Pulmonary artery endothelial cell (primary cell): ENCODE measurements at regions not wholly inside any gene's neighbourhood (a gene's known extent, or its start where the extent isn't known, plus 50 kb on each side); places are given as distances from the start of the nearest gene placed in this dataset.
"Not testable (repeated sequence)": the region's sequence is repeated elsewhere in the genome, so short reads cannot be mapped to it uniquely, and the experiment has no call there.

Experiments
- DNase-seq: peaks from one replicate; pipeline ENCODE4 v3.0.0-alpha.2; 2011; ENCODE audit warnings: low read depth, low spot score

- DNase-seq = no peak
Observed at GRCh38 chr11:86749821-86750401, 50.4 kb upstream of the PRSS23 start.

DNA sequence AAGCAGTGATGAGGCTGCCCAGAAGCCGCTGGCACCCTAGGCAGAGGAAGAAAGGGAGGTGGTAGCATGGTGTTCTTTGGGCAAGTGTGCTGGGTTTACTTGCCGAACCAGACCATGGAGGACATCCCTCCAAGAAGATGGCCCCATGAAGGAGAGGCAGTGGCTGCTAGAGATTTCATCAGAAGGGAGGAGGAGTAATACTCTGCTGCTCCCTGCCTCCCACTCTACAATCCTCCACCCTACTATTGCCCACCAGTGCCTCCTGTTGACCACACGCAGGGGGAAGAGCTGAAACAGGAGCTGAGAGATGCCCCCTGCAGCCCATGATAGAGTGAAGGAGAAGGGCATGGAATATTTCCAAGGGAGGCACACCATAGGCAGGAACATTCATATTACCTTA, 51.0 kb upstream of the PRSS23 start:
- DNase-seq = no peak

DNA sequence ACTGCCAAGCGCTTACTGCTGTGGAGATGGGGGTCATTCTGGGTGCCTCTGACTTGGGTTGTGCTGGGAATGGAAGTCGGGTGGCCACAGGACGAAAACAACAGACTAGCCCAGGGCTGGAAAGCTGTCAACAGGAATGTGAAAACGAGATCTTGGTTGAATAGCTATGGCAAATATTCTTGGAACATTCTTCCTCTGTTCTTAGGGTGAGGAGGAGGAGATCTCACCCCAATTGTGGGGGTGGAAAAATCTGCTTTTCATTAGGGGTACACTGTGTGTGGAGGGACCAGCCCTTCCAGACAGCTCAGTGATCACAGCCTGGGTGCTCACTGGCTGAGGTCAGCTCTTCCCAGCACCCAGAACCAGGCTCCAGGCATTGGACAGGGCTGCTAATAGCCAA, 52.0 kb upstream of the PRSS23 start:
- no peak for DNase-seq

- no peak for DNase-seq
Observed at GRCh38 chr11:86747801-86748200, 52.5 kb upstream of the PRSS23 start.

DNA sequence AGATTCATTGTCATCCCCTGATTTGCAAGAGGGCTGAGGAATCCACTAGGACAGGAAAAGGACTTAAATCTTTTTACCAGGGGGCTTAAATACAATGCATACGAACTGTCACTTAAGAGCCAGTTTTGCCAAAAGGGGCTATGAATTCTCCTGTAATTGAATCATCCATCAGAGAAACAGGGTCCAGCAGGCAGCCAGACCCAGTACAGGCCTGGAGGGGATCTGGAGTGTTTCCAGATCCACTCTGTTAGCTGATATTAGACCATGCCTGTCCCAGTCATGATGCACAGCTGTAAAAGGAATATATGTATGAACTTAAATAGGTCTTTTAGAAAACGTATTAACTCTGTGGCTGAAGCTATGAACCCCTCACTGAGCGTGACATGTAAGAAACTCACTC, 53.8 kb upstream of the PRSS23 start:
- DNase-seq = no peak

DNA sequence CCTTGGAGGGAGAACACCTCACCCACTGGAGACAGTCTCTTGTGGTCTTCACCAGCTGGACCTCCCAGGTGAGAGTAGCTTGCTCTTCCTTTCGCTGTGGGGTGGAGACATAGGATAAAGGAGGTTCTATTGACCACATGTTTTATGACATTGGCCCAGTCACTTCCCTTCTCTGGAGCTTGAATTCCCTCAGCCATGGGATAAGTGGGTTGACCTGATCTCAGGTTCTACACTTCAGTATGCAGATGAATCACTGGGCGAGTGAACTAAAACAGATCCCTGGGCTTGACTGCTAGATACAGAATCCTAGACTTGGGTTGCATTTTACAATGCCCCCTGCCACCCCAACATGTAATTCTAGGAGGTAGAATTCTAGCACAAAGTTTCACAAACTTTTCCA, 54.8 kb upstream of the PRSS23 start:
- no peak for DNase-seq

GRCh38 chr11:86743223-86744118, 56.9 kb upstream of the PRSS23 start:
- peak; percentile 69 for DNase-seq

- no peak for DNase-seq
Observed at GRCh38 chr11:86741839-86742805, 58.2 kb upstream of the PRSS23 start.

DNA sequence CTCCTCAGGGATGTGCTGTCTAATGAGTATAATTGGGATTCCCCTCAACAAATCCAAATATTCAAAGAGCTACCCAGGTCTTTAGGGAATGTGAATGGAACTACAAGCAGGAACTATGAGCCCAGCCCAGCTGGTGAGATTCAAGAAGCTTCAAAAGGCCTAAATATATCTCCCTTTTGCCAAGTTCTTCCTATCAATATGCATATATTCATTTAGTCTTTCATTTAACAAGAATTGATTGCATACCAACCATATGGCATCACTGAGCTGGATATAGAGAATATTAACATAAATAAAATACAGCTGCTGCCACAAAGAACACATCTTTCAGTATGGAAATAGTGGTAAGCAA, 58.9 kb upstream of the PRSS23 start:
- no peak for DNase-seq

DNA sequence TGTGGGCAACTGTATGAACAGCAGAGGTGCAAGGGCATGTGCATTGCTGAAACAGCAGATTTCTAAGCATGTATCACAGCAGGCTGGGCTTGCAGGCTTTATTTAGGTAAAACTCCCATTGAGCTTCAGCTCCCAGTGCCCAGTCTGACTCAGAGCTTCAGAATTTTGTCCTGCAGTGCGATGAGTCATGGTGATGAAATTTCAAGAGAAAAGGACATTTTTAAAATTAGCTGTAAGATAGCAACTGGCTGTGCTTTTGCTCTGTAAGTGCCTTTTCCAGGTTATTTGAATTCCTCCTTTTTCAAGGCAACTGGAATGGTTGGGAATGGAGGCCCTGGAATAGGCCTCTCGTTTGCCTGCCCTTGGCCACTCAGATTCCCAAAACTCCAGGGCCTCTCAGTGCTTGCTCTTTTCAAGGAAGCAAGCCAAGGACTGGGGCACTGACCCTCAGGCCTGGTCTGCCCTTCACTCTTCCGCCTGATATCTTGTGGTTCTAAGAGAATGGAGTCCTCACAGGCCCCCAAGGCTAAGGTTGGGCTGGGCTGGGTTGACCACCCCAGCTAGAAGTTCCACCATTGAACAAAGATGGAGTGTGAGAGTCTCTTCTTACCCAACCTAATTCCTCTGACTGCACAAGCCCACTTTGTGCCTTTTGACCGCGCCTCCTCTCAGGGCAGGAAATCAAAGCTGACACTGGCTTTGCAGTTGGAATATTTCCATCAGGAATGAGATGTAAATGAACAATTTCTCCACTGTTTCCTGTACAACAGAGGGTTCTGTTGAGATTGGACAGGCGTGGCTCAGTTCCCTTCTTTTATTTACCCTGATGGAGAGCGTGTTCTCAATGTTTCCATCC, 59.5 kb upstream of the PRSS23 start:
- peak; percentile 88 for DNase-seq

DNA sequence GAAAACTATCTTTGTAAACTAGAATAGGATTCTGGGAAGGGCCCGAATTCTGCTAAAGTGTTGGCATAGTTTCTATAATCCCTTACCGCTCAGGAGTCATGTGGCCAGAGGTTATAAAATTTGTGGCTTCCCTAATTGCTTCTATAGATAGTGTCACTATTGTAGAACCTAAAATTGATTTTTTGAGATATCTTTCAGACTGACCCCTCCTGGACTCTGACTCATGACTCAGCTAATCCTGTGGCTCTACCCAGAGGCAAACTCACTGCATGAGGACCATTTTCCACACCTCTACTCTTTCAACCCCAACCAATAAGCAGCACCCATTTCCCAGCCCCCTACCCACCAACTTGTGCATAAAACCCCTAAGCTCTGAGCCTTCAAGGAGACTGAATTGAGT, 61.8 kb upstream of the PRSS23 start:
- no peak for DNase-seq

GRCh38 chr11:86737737-86738136, 62.6 kb upstream of the PRSS23 start:
- peak; percentile 94 for DNase-seq

DNA sequence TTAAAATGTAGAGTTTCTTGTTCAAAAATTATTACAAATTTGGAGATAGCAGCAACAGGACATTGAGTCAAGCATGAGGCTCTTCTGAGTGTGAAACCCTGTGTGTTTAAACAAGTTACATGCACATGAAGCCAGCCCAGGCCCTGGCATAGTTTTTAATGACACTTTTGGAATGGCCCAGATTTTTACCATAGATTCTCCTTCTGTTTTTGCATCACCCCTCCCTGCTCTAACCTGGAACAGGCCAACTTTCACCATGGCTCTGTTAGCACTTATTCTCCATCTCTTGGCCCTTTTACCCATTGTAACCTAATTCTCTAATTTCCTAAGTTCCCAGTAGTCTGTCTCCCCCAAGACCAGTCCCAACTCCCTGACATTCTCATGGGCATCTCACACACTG, 63.1 kb upstream of the PRSS23 start:
- no peak for DNase-seq

DNA sequence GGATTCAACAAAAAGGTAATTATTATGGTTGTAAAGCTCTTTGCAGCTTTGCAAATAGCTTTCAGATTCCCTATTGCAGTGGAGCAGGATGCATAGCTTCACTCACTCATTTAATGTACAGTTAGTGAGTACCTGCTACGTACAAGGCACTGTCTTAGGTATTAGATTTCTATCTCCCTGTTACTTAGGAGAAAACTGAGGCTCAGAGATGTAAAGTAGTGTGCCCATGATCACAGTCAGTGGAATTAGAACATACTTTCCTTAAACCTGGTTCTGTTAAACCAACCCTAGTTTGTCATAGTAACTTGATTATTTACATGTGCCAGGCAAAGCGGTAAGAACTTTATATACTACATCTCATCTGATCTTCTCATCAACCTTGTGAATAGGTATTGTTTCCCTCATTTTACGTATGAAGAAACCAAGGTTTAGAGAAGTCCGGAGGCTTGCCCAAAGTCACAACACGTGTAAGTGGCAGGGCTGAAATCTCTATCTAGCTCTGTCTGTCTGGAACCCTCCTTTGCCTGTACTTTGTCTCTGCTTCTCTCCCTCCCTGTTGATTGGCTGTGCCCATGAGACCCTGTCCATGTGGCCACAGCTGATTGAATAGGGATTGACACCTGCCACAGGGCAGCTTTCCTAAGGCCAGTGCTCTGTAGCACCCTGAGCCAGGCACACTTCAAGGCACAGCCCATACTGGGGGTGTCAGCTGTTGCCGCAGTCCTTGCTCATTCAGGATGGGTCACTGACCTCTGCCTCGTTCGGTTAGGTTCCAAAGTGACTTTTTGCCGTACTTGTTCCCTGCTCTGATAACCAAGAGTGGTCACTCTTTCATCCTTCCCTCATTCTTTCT, 63.8 kb upstream of the PRSS23 start:
- DNase-seq = no peak

DNA sequence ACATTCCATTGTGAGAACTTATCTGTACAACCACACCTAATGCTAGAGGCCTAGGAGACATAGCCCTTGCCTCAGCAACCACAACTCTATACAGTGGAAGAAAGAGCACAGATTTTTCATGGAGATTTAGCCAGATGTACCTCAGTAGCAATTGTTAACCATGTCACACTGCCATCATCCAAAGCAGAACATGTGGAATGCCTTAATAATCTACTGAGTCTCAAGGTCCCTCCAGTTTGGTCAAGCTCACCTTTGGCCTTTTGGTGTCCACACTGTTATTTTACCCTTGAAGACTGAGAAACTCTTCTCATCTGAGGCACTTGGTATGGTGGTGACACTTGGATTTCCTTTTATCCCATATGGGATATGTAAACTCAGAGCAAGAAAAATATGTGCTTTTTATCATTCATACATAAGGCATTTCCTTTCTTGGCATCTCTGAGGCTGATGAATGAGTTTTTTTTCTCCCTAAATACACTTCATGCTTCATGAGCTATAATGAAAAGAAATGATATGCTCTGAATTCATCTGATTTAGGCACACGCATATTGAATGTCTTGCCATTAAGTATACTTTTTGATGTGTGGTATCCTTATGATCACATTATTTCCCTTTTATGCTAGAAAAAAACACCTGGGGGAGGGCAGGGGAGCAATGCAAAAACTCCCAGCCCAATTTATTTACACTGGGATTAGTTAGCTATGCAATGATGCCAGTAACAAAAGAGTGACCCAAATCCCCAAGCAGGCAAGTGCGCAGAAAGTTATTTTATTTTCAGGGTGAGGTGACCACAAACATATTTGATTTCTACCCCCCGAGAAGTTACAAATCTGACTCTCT, 63.3 kb upstream of the ME3 start:
- no peak for DNase-seq

- DNase-seq = not testable (repeated sequence)
Observed at GRCh38 chr11:86732739-86733138, 60.3 kb upstream of the ME3 start.

GRCh38 chr11:86732286-86732685, 59.9 kb upstream of the ME3 start:
- DNase-seq = not testable (repeated sequence)

- not testable (repeated sequence) for DNase-seq
Observed at GRCh38 chr11:86729576-86729975, 57.2 kb upstream of the ME3 start.

DNA sequence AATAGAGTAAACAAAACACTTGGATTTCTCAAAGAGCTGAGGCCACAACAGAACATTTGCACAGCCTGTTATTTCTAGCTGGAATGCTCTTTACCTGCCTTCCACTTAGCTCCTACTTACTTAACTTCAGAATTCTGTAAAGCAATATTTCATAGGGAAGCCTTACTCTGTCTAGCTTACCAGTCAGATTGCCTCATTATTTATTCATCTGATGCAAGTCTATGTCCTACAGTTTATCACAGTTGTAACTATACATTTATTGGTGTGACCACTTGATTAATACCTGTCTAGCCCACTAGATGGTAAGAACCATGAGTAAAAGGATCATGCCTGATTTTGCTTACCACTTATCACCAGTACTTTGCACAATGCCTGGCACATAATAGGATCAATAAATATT, 56.1 kb upstream of the ME3 start:
- no peak for DNase-seq
